Tibial nerve (tissue), 4 donors: ENCODE measurements at regions not wholly inside any gene's neighbourhood (a gene's known extent, or its start where the extent isn't known, plus 50 kb on each side); places are given as distances from the start of the nearest gene placed in this dataset.

Experiments used
- DNase-seq, 2 donors: peaks; one replicate each; pipeline ENCODE4 v3.0.0-alpha.2; 2019; ENCODE audit warnings: low spot score in 2 of 2
- H3K27ac ChIP-seq, 4 donors: fragments of 200-600 bp; sonication (generic) in 3 of 4; one replicate each; pipeline ENCODE4 v1.5.1; 2017 to 2019; ENCODE audit warnings: mild to moderate bottlenecking in 1 of 4
- H3K27me3 ChIP-seq, 2 donors: fragments of 200-600 bp; sonication (generic) in 1 of 2; one replicate each; pipeline versions ENCODE4 v1.5.1 to v1.6.0; 2017 to 2019
- H3K36me3 ChIP-seq, 3 donors: fragments of 200-600 bp; sonication (generic); one replicate each; pipeline ENCODE4 v1.5.1; 2018 to 2019
- H3K4me1 ChIP-seq, 4 donors: fragments of 200-600 bp; sonication (generic) in 3 of 4; one replicate each; pipeline ENCODE4 v1.5.1; 2017 to 2019
- H3K4me3 ChIP-seq, 4 donors: fragments of 200-600 bp; sonication (generic) in 3 of 4; one replicate each; pipeline ENCODE4 v1.5.1; 2017 to 2019; ENCODE audit warnings: mild to moderate bottlenecking in 1 of 4, moderate library complexity in 1 of 4
- H3K9me3 ChIP-seq, 4 donors: fragments of 200-600 bp; sonication (generic) in 3 of 4; one replicate each; pipeline ENCODE4 v1.5.1; 2017 to 2019
- CTCF ChIP-seq, 5 experiments: fragments of 200-600 bp in 3 of 5; fragments of 450-650 bp in 2 of 5; sonication (generic) in 3 of 5; IDR thresholded peaks; one replicate each; pipeline ENCODE4 v1.5.1; 2016 to 2019; ENCODE audit warnings: antibody characterized with exemption in 5 of 5, mild to moderate bottlenecking in 3 of 5, moderate library complexity in 2 of 5
- EP300 ChIP-seq, 2 donors: sonication (generic); formaldehyde crosslinking; IDR thresholded peaks; one replicate each; pipeline ENCODE4 v1.6.1; 2017; ENCODE audit warnings: antibody characterized with exemption in 2 of 2, mild to moderate bottlenecking in 1 of 2
- POLR2A ChIP-seq, 2 donors: fragments of 450-650 bp; IDR thresholded peaks; one replicate each; pipeline ENCODE4 v1.6.1; 2017; ENCODE audit warnings: antibody characterized with exemption in 2 of 2, mild to moderate bottlenecking in 2 of 2, moderate library complexity in 2 of 2
- WGBS, 2 donors: methylation state at CpG; one replicate each; pipeline ENCODE4 v1.1.5; 2018; 5-methylcytosine and 5-hydroxymethylcytosine counted together

- Histone ChIP-seq H3K9me3 (no peaks in the 10 kb centered on the region), H3K4me3 (no peak overlapping the region), H3K4me1 (peaks cover 0 to 9% (median 0%) of the 10 kb centered on the region in 4 donors), H3K27ac (no peak overlapping the region), H3K36me3 (no peaks in the 10 kb centered on the region), H3K27me3 (no peaks in the 10 kb centered on the region)
- 47 to 52% methylated on average over 5 of the region's 5 CpGs for WGBS, 2 donors
- DNase-seq, result no peak
- no peak for TF ChIP-seq EP300 (IDR thresholded peaks at IDR 0.05)
- TF ChIP-seq POLR2A (IDR thresholded peaks at IDR 0.05), result no peak
- no peak for TF ChIP-seq CTCF (IDR thresholded peaks at IDR 0.05)
Observed at GRCh38 chr2:60336442-60337141, 216.9 kb downstream of the BCL11A start.

GRCh38 chr2:60335533-60336237 lies 217.8 kb downstream of the BCL11A start:
- no peak overlapping the region for H3K4me3 ChIP-seq
- H3K9me3 ChIP-seq, result no peaks in the 10 kb centered on the region
- DNase-seq, result no peak
- WGBS, 2 donors, result 45 to 46% methylated on average over 13 of the region's 13 CpGs
- no peak overlapping the region for H3K27ac ChIP-seq
- H3K27me3 ChIP-seq, result no peaks in the 10 kb centered on the region
- peaks cover 0 to 9% (median 0%) of the 10 kb centered on the region in 4 donors for H3K4me1 ChIP-seq
- no peak for TF ChIP-seq POLR2A (IDR thresholded peaks at IDR 0.05)
- no peak for TF ChIP-seq CTCF (IDR thresholded peaks at IDR 0.05)
- TF ChIP-seq EP300 (IDR thresholded peaks at IDR 0.05), result no peak
- H3K36me3 ChIP-seq, result no peaks in the 10 kb centered on the region

GRCh38 chr2:60334610-60335009 lies 218.8 kb downstream of the BCL11A start:
- TF ChIP-seq POLR2A (IDR thresholded peaks at IDR 0.05) (no peak), EP300 (IDR thresholded peaks at IDR 0.05) (no peak), CTCF (IDR thresholded peaks at IDR 0.05) (no peak)
- 70 to 74% methylated on average over 4 of the region's 4 CpGs for WGBS, 2 donors
- Histone ChIP-seq H3K9me3 (no peaks in the 10 kb centered on the region), H3K27ac (no peak overlapping the region), H3K27me3 (no peaks in the 10 kb centered on the region), H3K36me3 (no peaks in the 10 kb centered on the region), H3K4me1 (peaks cover 0 to 9% (median 0%) of the 10 kb centered on the region in 4 donors), H3K4me3 (no peak overlapping the region)
- no peak for DNase-seq

GRCh38 chr2:60333264-60333663 lies 220.2 kb downstream of the BCL11A start:
- 92 to 93% methylated on average over 8 of the region's 8 CpGs for WGBS, 2 donors
- Histone ChIP-seq H3K36me3 (no peaks in the 10 kb centered on the region), H3K27ac (no peak overlapping the region), H3K9me3 (no peaks in the 10 kb centered on the region), H3K27me3 (no peaks in the 10 kb centered on the region), H3K4me3 (no peak overlapping the region), H3K4me1 (peaks cover 0 to 9% (median 0%) of the 10 kb centered on the region in 4 donors)
- DNase-seq, result no peak
- no peak for TF ChIP-seq CTCF (IDR thresholded peaks at IDR 0.05)

- Histone ChIP-seq H3K36me3 (no peaks in the 10 kb centered on the region), H3K9me3 (peaks cover 0 to 6% (median 1%) of the 10 kb centered on the region in 4 donors), H3K4me3 (no peak overlapping the region), H3K27ac (no peak overlapping the region), H3K4me1 (peaks cover 0 to 9% (median 0%) of the 10 kb centered on the region in 4 donors), H3K27me3 (no peaks in the 10 kb centered on the region)
- WGBS, 2 donors, result 67 to 68% methylated on average over 7 of the region's 7 CpGs
- no peak for DNase-seq
- TF ChIP-seq CTCF (IDR thresholded peaks at IDR 0.05) (no peak), POLR2A (IDR thresholded peaks at IDR 0.05) (no peak), EP300 (IDR thresholded peaks at IDR 0.05) (no peak)
Observed at GRCh38 chr2:60331115-60331809, 222.2 kb downstream of the BCL11A start.
